Thyroid gland (tissue), 4 donors: ENCODE measurements at regions not wholly inside any gene's neighbourhood (a gene's known extent, or its start where the extent isn't known, plus 50 kb on each side); places are given as distances from the start of the nearest gene placed in this dataset.

ENCODE experiments used
- POLR2A ChIP-seq, 2 donors: fragments of 450-650 bp; IDR thresholded peaks; one replicate each; pipeline ENCODE4 v1.6.1; 2017; ENCODE audit warnings: antibody characterized with exemption in 2 of 2, mild to moderate bottlenecking in 2 of 2, moderate library complexity in 1 of 2
- TF ChIP-seq, protein P1 (sequence below), 6 experiments: fragments of 200-600 bp in 3 of 6; fragments of 450-650 bp in 3 of 6; sonication (generic) in 3 of 6; IDR thresholded peaks; one replicate each; pipeline ENCODE4 v1.5.1; 2016 to 2019; ENCODE audit warnings: antibody characterized with exemption in 6 of 6, mild to moderate bottlenecking in 2 of 6, inconsistent platforms in 1 of 6, moderate library complexity in 1 of 6

DNA sequence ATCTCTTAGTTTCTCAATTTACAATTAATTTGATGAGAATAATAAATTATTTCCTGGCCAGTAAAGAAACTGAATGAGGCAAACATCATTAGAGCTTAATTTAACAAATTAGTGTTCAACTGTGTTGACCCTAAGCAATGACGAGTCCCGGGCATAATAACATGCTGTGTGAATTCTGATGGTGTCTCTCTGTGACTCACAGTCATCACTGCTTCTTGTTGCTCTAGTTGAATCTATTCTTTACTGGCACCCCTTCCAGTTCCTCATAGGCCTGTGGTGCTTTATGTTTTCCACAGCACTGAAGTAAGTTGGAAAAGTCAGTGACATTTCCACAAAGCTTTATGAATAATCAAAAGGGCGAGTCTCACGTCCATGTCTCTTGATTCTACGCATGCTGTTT is 57.7 kb upstream of the SLC7A11 start:
- TF ChIP-seq, protein P1, sequence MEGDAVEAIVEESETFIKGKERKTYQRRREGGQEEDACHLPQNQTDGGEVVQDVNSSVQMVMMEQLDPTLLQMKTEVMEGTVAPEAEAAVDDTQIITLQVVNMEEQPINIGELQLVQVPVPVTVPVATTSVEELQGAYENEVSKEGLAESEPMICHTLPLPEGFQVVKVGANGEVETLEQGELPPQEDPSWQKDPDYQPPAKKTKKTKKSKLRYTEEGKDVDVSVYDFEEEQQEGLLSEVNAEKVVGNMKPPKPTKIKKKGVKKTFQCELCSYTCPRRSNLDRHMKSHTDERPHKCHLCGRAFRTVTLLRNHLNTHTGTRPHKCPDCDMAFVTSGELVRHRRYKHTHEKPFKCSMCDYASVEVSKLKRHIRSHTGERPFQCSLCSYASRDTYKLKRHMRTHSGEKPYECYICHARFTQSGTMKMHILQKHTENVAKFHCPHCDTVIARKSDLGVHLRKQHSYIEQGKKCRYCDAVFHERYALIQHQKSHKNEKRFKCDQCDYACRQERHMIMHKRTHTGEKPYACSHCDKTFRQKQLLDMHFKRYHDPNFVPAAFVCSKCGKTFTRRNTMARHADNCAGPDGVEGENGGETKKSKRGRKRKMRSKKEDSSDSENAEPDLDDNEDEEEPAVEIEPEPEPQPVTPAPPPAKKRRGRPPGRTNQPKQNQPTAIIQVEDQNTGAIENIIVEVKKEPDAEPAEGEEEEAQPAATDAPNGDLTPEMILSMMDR (IDR thresholded peaks at IDR 0.05): no peak
- no peak for TF ChIP-seq POLR2A (IDR thresholded peaks at IDR 0.05)
